Astrocyte of the spinal cord (primary cell): ENCODE measurements at regions not wholly inside any gene's neighbourhood (a gene's known extent, or its start where the extent isn't known, plus 50 kb on each side); places are given as distances from the start of the nearest gene placed in this dataset.

Experiments used
- DNase-seq: peaks from one replicate; pipeline ENCODE4 v3.0.0; 2011; ENCODE audit warnings: low read depth, low spot score
- H3K4me3 ChIP-seq: 2 replicates; pipeline ENCODE4 v1.5.1; 2011; ENCODE audit warnings: low read depth, mild to moderate bottlenecking, low read length, moderate library complexity
- CTCF ChIP-seq: IDR thresholded peaks from 2 replicates; pipeline ENCODE4 v1.5.1; 2012; ENCODE audit warnings: low read depth, mild to moderate bottlenecking, low read length, inconsistent platforms
- in situ Hi-C: cut with HindIII; loops from 2 replicates; pipeline ENCODE4 v1.10.0; 2017; ENCODE audit warnings: low sequenced_read_pairs

GRCh38 chr6:6816716-6817115, 228.2 kb downstream of the LY86 start:
- TF ChIP-seq CTCF = no peak
- no peak for DNase-seq
- no peak overlapping the region for H3K4me3 ChIP-seq
- in situ Hi-C loops = no loop called here

GRCh38 chr6:6818078-6818639, 229.6 kb downstream of the LY86 start:
- in situ Hi-C loops = no loop called here
- no peak overlapping the region for H3K4me3 ChIP-seq
- no peak for DNase-seq
- TF ChIP-seq CTCF = no peak

GRCh38 chr6:6820641-6821238, 232.2 kb downstream of the LY86 start:
- no peak for TF ChIP-seq CTCF
- in situ Hi-C loops = no loop called here
- no peak for DNase-seq
- no peak overlapping the region for H3K4me3 ChIP-seq

- no peak for TF ChIP-seq CTCF
- no peak for DNase-seq
- in situ Hi-C loops = no loop called here
- H3K4me3 ChIP-seq = no peak overlapping the region
Observed at GRCh38 chr6:6821639-6822261, 233.2 kb downstream of the LY86 start.

- in situ Hi-C loops = no loop called here
- H3K4me3 ChIP-seq = no peak overlapping the region
- no peak for DNase-seq
- TF ChIP-seq CTCF = no peak
Observed at GRCh38 chr6:6823030-6823429, 234.5 kb downstream of the LY86 start.

- TF ChIP-seq CTCF = no peak
- in situ Hi-C loops = no loop called here
Observed at GRCh38 chr6:6823568-6824224, 235.2 kb downstream of the LY86 start.

More at GRCh38 chr6:6823568-6824224, 235.2 kb downstream of the LY86 start:
- H3K4me3 ChIP-seq = no peak overlapping the region
- DNase-seq = no peak
